Activated T-cell treated with anti-CD3 and anti-CD28 coated beads, Interleukin-2, amount 50 U/mL, for 72 hours (primary cell): ENCODE measurements at regions not wholly inside any gene's neighbourhood (a gene's known extent, or its start where the extent isn't known, plus 50 kb on each side); places are given as distances from the start of the nearest gene placed in this dataset.
"Not testable (repeated sequence)": the region's sequence is repeated elsewhere in the genome, so short reads cannot be mapped to it uniquely, and the experiment has no call there.

Source experiments
- ATAC-seq, 2 donors: fragments of 150-1000 bp; cut with Tn5 transposase; replicated peaks in 1 of 2; 2 replicates each; pipeline ENCODE4 v1.10.0; 2021; ENCODE audit warnings: moderate library complexity in 2 of 2, mild to moderate bottlenecking in 1 of 2
- DNase-seq, 2 donors: peaks; one replicate each; pipeline ENCODE4 v3.0.0; 2021 to 2022; ENCODE audit warnings: mixed read lengths in 1 of 2
- H3K27ac Mint-ChIP-seq: one replicate; pipeline ENCODE4 v1.8.0; 2022; ENCODE audit warnings: mild to moderate bottlenecking, moderate library complexity, mixed read lengths
- H3K27me3 Mint-ChIP-seq: one replicate; pipeline ENCODE4 v1.8.0; 2022; ENCODE audit warnings: low read depth, mixed read lengths
- H3K36me3 Mint-ChIP-seq, 2 donors: one replicate each; pipeline ENCODE4 v1.8.0; 2022; ENCODE audit warnings: mixed read lengths in 2 of 2, mild to moderate bottlenecking in 1 of 2; ENCODE audit not compliant: insufficient read depth in 2 of 2
- H3K4me1 Mint-ChIP-seq: one replicate; pipeline ENCODE4 v1.8.0; 2022; ENCODE audit warnings: low read depth, mixed read lengths
- H3K4me3 Mint-ChIP-seq, 2 donors: one replicate each; pipeline ENCODE4 v1.8.0; 2022; ENCODE audit warnings: mild to moderate bottlenecking in 2 of 2, mixed read lengths in 2 of 2, moderate library complexity in 2 of 2
- H3K9me3 Mint-ChIP-seq, 2 donors: one replicate each; pipeline ENCODE4 v1.8.0; 2022; ENCODE audit warnings: mixed read lengths in 2 of 2

- not testable (repeated sequence) for H3K27me3 Mint-ChIP-seq, H3K36me3 Mint-ChIP-seq, DNase-seq, H3K27ac Mint-ChIP-seq, H3K4me3 Mint-ChIP-seq, ATAC-seq, H3K4me1 Mint-ChIP-seq
- H3K9me3 Mint-ChIP-seq: peaks cover 7 to 12% of the 10 kb centered on the region in 2 donors
Measured at GRCh38 chr12:39699079-39699478, 79.5 kb upstream of the ABCD2 start.

GRCh38 chr12:39697108-39697507 is 77.5 kb upstream of the ABCD2 start:
- no peak overlapping the region for H3K4me3 Mint-ChIP-seq
- no peaks in the 10 kb centered on the region for H3K27me3 Mint-ChIP-seq
- peaks cover 7% of the 10 kb centered on the region in 2 donors for H3K9me3 Mint-ChIP-seq
- H3K27ac Mint-ChIP-seq: peak overlapping the region; percentile 7
- no peaks in the 10 kb centered on the region for H3K4me1 Mint-ChIP-seq
- H3K36me3 Mint-ChIP-seq: peaks cover 4 to 10% of the 10 kb centered on the region in 2 donors
- ATAC-seq (no peak), DNase-seq (no peak)

GRCh38 chr12:39692258-39692853 is 72.8 kb upstream of the ABCD2 start:
- no peak for DNase-seq
- ATAC-seq: no peak
- no peaks in the 10 kb centered on the region for H3K27me3 Mint-ChIP-seq
- peaks cover 0 to 3% of the 10 kb centered on the region in 2 donors for H3K36me3 Mint-ChIP-seq
- H3K27ac Mint-ChIP-seq: no peak overlapping the region
- no peak overlapping the region for H3K4me3 Mint-ChIP-seq
- H3K9me3 Mint-ChIP-seq: peaks cover 1 to 4% of the 10 kb centered on the region in 2 donors
- peaks cover under 1% of the 10 kb centered on the region for H3K4me1 Mint-ChIP-seq

- Mint-ChIP-seq H3K27me3 (no peaks in the 10 kb centered on the region), H3K36me3 (peaks cover 0 to 2% of the 10 kb centered on the region in 2 donors), H3K9me3 (no peaks in the 10 kb centered on the region), H3K4me1 (peaks cover 25% of the 10 kb centered on the region), H3K27ac (no peak overlapping the region), H3K4me3 (no peak overlapping the region)
- no peak for DNase-seq
- ATAC-seq: peak; percentile 22 to 31
Measured at GRCh38 chr12:39685854-39686657, 66.5 kb upstream of the ABCD2 start.

- peak overlapping the region; percentile 96 for H3K27ac Mint-ChIP-seq
- H3K36me3 Mint-ChIP-seq: peaks cover 7 to 8% of the 10 kb centered on the region in 2 donors
- peaks cover 25% of the 10 kb centered on the region for H3K4me1 Mint-ChIP-seq
- no peaks in the 10 kb centered on the region for H3K27me3 Mint-ChIP-seq
- H3K9me3 Mint-ChIP-seq: peaks cover 0 to 2% of the 10 kb centered on the region in 2 donors
- ATAC-seq: peak; percentile 46 to 71
- DNase-seq: no peak
- peak overlapping the region; percentile 76 to 96 for H3K4me3 Mint-ChIP-seq
Measured at GRCh38 chr12:39682689-39683477, 63.3 kb upstream of the ABCD2 start.

GRCh38 chr12:39675263-39675662 is 55.7 kb upstream of the ABCD2 start:
- Mint-ChIP-seq H3K9me3 (peaks cover 11 to 16% of the 10 kb centered on the region in 2 donors), H3K27ac (no peak overlapping the region), H3K4me3 (no peak overlapping the region), H3K4me1 (peaks cover 17% of the 10 kb centered on the region), H3K36me3 (peaks cover 14 to 18% of the 10 kb centered on the region in 2 donors), H3K27me3 (no peaks in the 10 kb centered on the region)
- DNase-seq (no peak), ATAC-seq (no peak)

GRCh38 chr12:39672976-39673375 is 53.4 kb upstream of the ABCD2 start:
- Mint-ChIP-seq H3K4me1 (peaks cover 29% of the 10 kb centered on the region), H3K36me3 (peaks cover 13 to 20% of the 10 kb centered on the region in 2 donors), H3K4me3 (no peak overlapping the region), H3K27ac (no peak overlapping the region), H3K9me3 (peaks cover 13 to 19% of the 10 kb centered on the region in 2 donors), H3K27me3 (no peaks in the 10 kb centered on the region)
- DNase-seq (no peak), ATAC-seq (no peak)

GRCh38 chr12:39671898-39672875 is 52.6 kb upstream of the ABCD2 start:
- Mint-ChIP-seq H3K27ac (no peak overlapping the region), H3K9me3 (peaks cover 15 to 18% of the 10 kb centered on the region in 2 donors), H3K27me3 (no peaks in the 10 kb centered on the region), H3K36me3 (peaks cover 15 to 20% of the 10 kb centered on the region in 2 donors), H3K4me1 (peaks cover 29% of the 10 kb centered on the region), H3K4me3 (no peak overlapping the region)
- no peak for ATAC-seq
- DNase-seq: no peak

GRCh38 chr12:39669539-39669938 is 49.9 kb upstream of the ABCD2 start:
- ATAC-seq, H3K27me3 Mint-ChIP-seq, H3K27ac Mint-ChIP-seq: not testable (repeated sequence)
- Mint-ChIP-seq H3K36me3 (peaks cover 18 to 24% of the 10 kb centered on the region in 2 donors), H3K4me3 (peak overlapping the region in 1 of 2 donors; percentile 11), H3K4me1 (peaks cover 29% of the 10 kb centered on the region), H3K9me3 (peaks cover 17 to 23% of the 10 kb centered on the region in 2 donors)
- DNase-seq: peak in 1 of 2 donors; percentile 8
